HCT116 (cell line): ENCODE measurements at regions not wholly inside any gene's neighbourhood (a gene's known extent, or its start where the extent isn't known, plus 50 kb on each side); places are given as distances from the start of the nearest gene placed in this dataset.

Source experiments
- ATAC-seq: fragments of 200-7000 bp; cut with Tn5 transposase; 2 replicates; pipeline ENCODE4 v1.9.1; 2020; ENCODE audit warnings: mild to moderate bottlenecking, moderate library complexity
- BruUV-seq: library from RNA; stranded (reverse); fragments of 400-500 nt; replicated peaks from 2 replicates; lab custom pipeline; 2021; lab: Mats Ljungman, UMichigan
- CTCF ChIA-PET: fragments of 300-600 bp; sonication (Branson Sonifier 250); formaldehyde crosslinking; loops from one replicate; lab custom pipeline; 2021; ENCODE audit warnings: antibody characterized with exemption; lab: Charles Lee
- POLR2A ChIA-PET: fragments of 300-600, 350-600 bp; sonication (Branson Sonifier 250); formaldehyde crosslinking; loops from one replicate; lab custom pipeline; 2021; ENCODE audit warnings: antibody characterized with exemption; lab: Charles Lee
- RAD21 ChIA-PET, 2 experiments: fragments of 300-600 bp; sonication (Branson Sonifier 250); formaldehyde crosslinking; loops; one replicate each; lab custom pipeline; 2023; ENCODE audit warnings: low total read pairs in 2 of 2; ENCODE audit not compliant: uncharacterized antibody in 2 of 2, unreplicated experiment in 2 of 2, low non-redundant PET in 1 of 2; lab: Charles Lee
- DNase-seq: peaks from one replicate; pipeline ENCODE4 v3.0.0-alpha.2; 2010; ENCODE audit warnings: low read depth, low spot score
- H2AFZ ChIP-seq: fragments of 200-600 bp; shearing (Covaris generic), sonication (generic); 2 replicates; pipeline ENCODE4 v1.6.1; 2017; ENCODE audit warnings: low read depth, mixed run types, mixed read lengths, antibody characterized with exemption, low read length; ENCODE audit not compliant: poor library complexity, severe bottlenecking
- H3K27ac ChIP-seq: 2 replicates; pipeline ENCODE4 v1.5.1; 2012; ENCODE audit warnings: low read depth, low read length
- H3K27me3 ChIP-seq: fragments of 200-600 bp; sonication (generic); 2 replicates; pipeline ENCODE4 v1.6.1; 2016; ENCODE audit warnings: mixed run types, low read length, mixed read lengths; ENCODE audit not compliant: insufficient read depth
- H3K36me3 ChIP-seq, 2 experiments: fragments of 200-500 bp in 1 of 2; fragments of 200-600 bp in 1 of 2; sonication (Bioruptor generic) in 1 of 2; sonication (generic) in 1 of 2; 2 replicates each; pipeline versions ENCODE4 v1.5.1 to v1.6.1; 2014 to 2016; ENCODE audit warnings: low read length in 2 of 2, inconsistent platforms in 1 of 2, mixed read lengths in 1 of 2, mixed run types in 1 of 2; ENCODE audit not compliant: insufficient read depth in 2 of 2, control insufficient read depth in 1 of 2
- H3K4me1 ChIP-seq, 2 experiments: fragments of 200-600 bp in 1 of 2; sonication (generic) in 1 of 2; 2 replicates each; pipeline versions ENCODE4 v1.5.1 to v1.6.1; 2012 to 2017; ENCODE audit warnings: low read length in 2 of 2, inconsistent platforms in 1 of 2, mild to moderate bottlenecking in 1 of 2, mixed read lengths in 1 of 2, mixed run types in 1 of 2, moderate library complexity in 1 of 2; ENCODE audit not compliant: insufficient read depth in 2 of 2, control insufficient read depth in 1 of 2
- H3K4me2 ChIP-seq: fragments of 200-600 bp; sonication (generic); 2 replicates; pipeline ENCODE4 v1.6.1; 2017; ENCODE audit warnings: mixed run types, low read length, mixed read lengths
- H3K4me3 ChIP-seq, 2 experiments: fragments of 200-600 bp in 1 of 2; sonication (generic) in 1 of 2; replicated peaks in 1 of 2; 2 replicates each; pipeline ENCODE4 v1.5.1; 2011 to 2016; ENCODE audit warnings: low read length in 2 of 2, control low read depth in 1 of 2, low read depth in 1 of 2, mild to moderate bottlenecking in 1 of 2, mixed read lengths in 1 of 2, mixed run types in 1 of 2
- H3K79me2 ChIP-seq: fragments of 200-600 bp; sonication (generic); 2 replicates; pipeline ENCODE4 v1.6.1; 2017; ENCODE audit warnings: mild to moderate bottlenecking, mixed run types, low read length, moderate library complexity, mixed read lengths; ENCODE audit not compliant: insufficient read depth
- H3K9ac ChIP-seq: fragments of 200-600 bp; sonication (generic); 2 replicates; pipeline ENCODE4 v1.6.1; 2016; ENCODE audit warnings: low read length, mixed read lengths
- H3K9me2 ChIP-seq: fragments of 200-600 bp; sonication (generic), shearing (Covaris generic); 2 replicates; pipeline ENCODE4 v1.6.1; 2017; ENCODE audit warnings: mixed run types, mild to moderate bottlenecking, moderate library complexity; ENCODE audit not compliant: insufficient read depth
- H3K9me3 ChIP-seq, 2 experiments: fragments of 200-500 bp in 1 of 2; fragments of 200-600 bp in 1 of 2; sonication (Bioruptor generic) in 1 of 2; sonication (generic) in 1 of 2; 2 replicates each; pipeline ENCODE4 v1.6.1; 2014 to 2017; ENCODE audit warnings: low read length in 2 of 2, mixed read lengths in 2 of 2, inconsistent platforms in 1 of 2, low read depth in 1 of 2, mild to moderate bottlenecking in 1 of 2, mixed run types in 1 of 2, moderate library complexity in 1 of 2; ENCODE audit not compliant: control insufficient read depth in 1 of 2, insufficient read depth in 1 of 2
- H4K20me1 ChIP-seq: fragments of 200-600 bp; sonication (generic), shearing (Covaris generic); 2 replicates; pipeline ENCODE4 v1.6.1; 2017; ENCODE audit warnings: mixed run types, mild to moderate bottlenecking, moderate library complexity; ENCODE audit not compliant: insufficient read depth
- ATF3 ChIP-seq: IDR thresholded peaks from 2 replicates; pipeline ENCODE4 v1.6.1; 2012
- ELF1 ChIP-seq: IDR thresholded peaks from 2 replicates; pipeline ENCODE4 v1.6.1; 2012; ENCODE audit warnings: low read depth, borderline replicate concordance
- FOSL1 ChIP-seq: IDR thresholded peaks from 2 replicates; pipeline ENCODE4 v1.6.1; 2012; ENCODE audit warnings: low read depth
- JUND ChIP-seq: IDR thresholded peaks from 2 replicates; pipeline ENCODE4 v1.6.1; 2012
- MAX ChIP-seq: IDR thresholded peaks from 2 replicates; pipeline ENCODE4 v1.6.1; 2012
- POLR2AphosphoS5 ChIP-seq: IDR thresholded peaks from 2 replicates; pipeline ENCODE4 v1.6.1; 2011; ENCODE audit warnings: mild to moderate bottlenecking, low read depth, low read length, moderate library complexity
- SRF ChIP-seq: IDR thresholded peaks from 2 replicates; pipeline ENCODE4 v1.6.1; 2012; ENCODE audit warnings: low read depth
- ZFX ChIP-seq: fragments of 450-650 bp; IDR thresholded peaks from 2 replicates; pipeline ENCODE4 v1.6.1; 2017
- ZNF274 ChIP-seq: fragments of 200-500 bp; sonication (Bioruptor generic); IDR thresholded peaks from 2 replicates; pipeline ENCODE4 v1.6.1; 2014; ENCODE audit warnings: mild to moderate bottlenecking, low read depth, low read length, inconsistent platforms
- intact Hi-C: fragments of 100-400 bp; cut with micrococcal nuclease; formaldehyde crosslinking; loops from 2 replicates; pipeline ENCODE4 v1.10.0; 2022
- TF ChIP-seq, protein P1 (sequence below), 3 experiments: fragments of 200-600 bp in 1 of 3; sonication (generic) in 1 of 3; IDR thresholded peaks in 2 of 3; conservative IDR thresholded peaks in 1 of 3; 2 replicates each; pipeline ENCODE4 v1.5.1; 2012 to 2017; ENCODE audit warnings: low read depth in 2 of 3, low read length in 2 of 3, antibody characterized with exemption in 1 of 3, borderline replicate concordance in 1 of 3, control low read depth in 1 of 3, mild to moderate bottlenecking in 1 of 3, mixed read lengths in 1 of 3, mixed run types in 1 of 3, moderate library complexity in 1 of 3; ENCODE audit not compliant: insufficient read depth in 1 of 3

- Histone ChIP-seq H3K27me3 (no peaks in the 10 kb centered on the region), H3K79me2 (no peaks in the 10 kb centered on the region), H3K9ac (no peak overlapping the region), H3K9me3 (no peaks in the 10 kb centered on the region), H4K20me1 (no peaks in the 10 kb centered on the region), H3K9me2 (no peaks in the 10 kb centered on the region), H2AFZ (no peak overlapping the region), H3K4me3 (no peak overlapping the region), H3K27ac (no peak overlapping the region), H3K4me2 (no peak overlapping the region), H3K36me3 (no peaks in the 10 kb centered on the region), H3K4me1 (peaks cover 0 to 7% of the 10 kb centered on the region in 2 experiments; a peak in 1 of 4 replicates)
- RAD21 ChIA-PET = no interaction called here
- DNase-seq = no peak
- POLR2A ChIA-PET = no interaction called here
- intact Hi-C loops = loop anchor here (1.0 to 2.0 kb wide), 3 partner anchors 29 to 186 kb away; no protein-coding TSS in a partner anchor
- CTCF ChIA-PET = interaction anchor here (0.9 to 2.2 kb wide), 2 partner anchors 9 to 28 kb away, joined by 3 to 8 read pairs; no protein-coding TSS in a partner anchor
- TF ChIP-seq POLR2AphosphoS5 = no peak
- TF ChIP-seq ZFX = no peak
- no peak for TF ChIP-seq ZNF274
- no peak for TF ChIP-seq SRF
- TF ChIP-seq MAX = no peak
- TF ChIP-seq ATF3 = no peak
- TF ChIP-seq, protein P1, sequence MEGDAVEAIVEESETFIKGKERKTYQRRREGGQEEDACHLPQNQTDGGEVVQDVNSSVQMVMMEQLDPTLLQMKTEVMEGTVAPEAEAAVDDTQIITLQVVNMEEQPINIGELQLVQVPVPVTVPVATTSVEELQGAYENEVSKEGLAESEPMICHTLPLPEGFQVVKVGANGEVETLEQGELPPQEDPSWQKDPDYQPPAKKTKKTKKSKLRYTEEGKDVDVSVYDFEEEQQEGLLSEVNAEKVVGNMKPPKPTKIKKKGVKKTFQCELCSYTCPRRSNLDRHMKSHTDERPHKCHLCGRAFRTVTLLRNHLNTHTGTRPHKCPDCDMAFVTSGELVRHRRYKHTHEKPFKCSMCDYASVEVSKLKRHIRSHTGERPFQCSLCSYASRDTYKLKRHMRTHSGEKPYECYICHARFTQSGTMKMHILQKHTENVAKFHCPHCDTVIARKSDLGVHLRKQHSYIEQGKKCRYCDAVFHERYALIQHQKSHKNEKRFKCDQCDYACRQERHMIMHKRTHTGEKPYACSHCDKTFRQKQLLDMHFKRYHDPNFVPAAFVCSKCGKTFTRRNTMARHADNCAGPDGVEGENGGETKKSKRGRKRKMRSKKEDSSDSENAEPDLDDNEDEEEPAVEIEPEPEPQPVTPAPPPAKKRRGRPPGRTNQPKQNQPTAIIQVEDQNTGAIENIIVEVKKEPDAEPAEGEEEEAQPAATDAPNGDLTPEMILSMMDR (IDR thresholded peaks at IDR 0.05 in 2 of 3, conservative IDR thresholded peaks at IDR 0.05 in 1 of 3; ENCODE audit: borderline replicate concordance in 1 of 3, insufficient read depth in 1 of 3, low read depth in 2 of 3, low read length in 2 of 3) = no peak
- no peak for TF ChIP-seq JUND
- no peak for TF ChIP-seq FOSL1
- no peak for TF ChIP-seq ELF1
- ATAC-seq = no peak
- BruUV-seq = no TSS peak
Measured at GRCh38 chr6:37566950-37567349, 67.3 kb upstream of the CCDC167 start.
